Activated T-helper 17 cell treated with anti-CD3 and anti-CD28 coated beads, Interleukin-2, amount 50 U/mL, for 72 hours (primary cell): ENCODE measurements at regions not wholly inside any gene's neighbourhood (a gene's known extent, or its start where the extent isn't known, plus 50 kb on each side); places are given as distances from the start of the nearest gene placed in this dataset.

Experiments used
- ATAC-seq: fragments of 150-1000 bp; cut with Tn5 transposase; replicated peaks from 2 replicates; pipeline ENCODE4 v1.10.0; 2021; ENCODE audit warnings: mild to moderate bottlenecking, moderate library complexity
- H3K27ac Mint-ChIP-seq: one replicate; pipeline ENCODE4 v1.8.0; 2022; ENCODE audit warnings: mixed read lengths
- H3K27me3 Mint-ChIP-seq: one replicate; pipeline ENCODE4 v1.8.0; 2022; ENCODE audit warnings: mixed read lengths
- H3K36me3 Mint-ChIP-seq: one replicate; pipeline ENCODE4 v1.8.0; 2022; ENCODE audit warnings: low read depth, mild to moderate bottlenecking, mixed read lengths
- H3K4me1 Mint-ChIP-seq: one replicate; pipeline ENCODE4 v1.8.0; 2022; ENCODE audit warnings: mixed read lengths
- H3K4me3 Mint-ChIP-seq: one replicate; pipeline ENCODE4 v1.8.0; 2022; ENCODE audit warnings: mild to moderate bottlenecking, mixed read lengths
- H3K9me3 Mint-ChIP-seq: one replicate; pipeline ENCODE4 v1.8.0; 2022; ENCODE audit warnings: mixed read lengths

DNA sequence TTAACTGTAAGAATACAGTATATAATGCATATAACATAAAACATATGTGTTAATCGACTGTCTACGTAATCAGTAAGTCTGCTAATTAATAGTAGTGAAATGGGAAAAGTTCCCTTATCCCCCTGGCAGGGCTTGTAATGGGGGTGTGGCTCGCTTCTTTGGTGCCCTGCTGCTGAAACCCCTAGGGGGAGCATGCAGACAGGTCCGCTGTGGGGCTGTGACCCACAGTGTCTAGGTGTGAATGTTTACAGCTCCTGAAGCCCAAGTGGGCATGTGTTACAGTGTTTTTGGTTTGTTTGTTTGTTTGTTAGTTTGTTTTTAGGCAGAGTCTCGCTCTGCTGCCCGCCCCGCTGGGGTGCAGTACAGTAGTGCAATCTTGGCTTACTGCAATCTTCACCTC, 495.7 kb downstream of the SHISA9 start:
- Mint-ChIP-seq H3K27me3 (no peaks in the 10 kb centered on the region), H3K4me3 (no peak overlapping the region), H3K36me3 (no peaks in the 10 kb centered on the region), H3K27ac (no peak overlapping the region), H3K4me1 (no peaks in the 10 kb centered on the region), H3K9me3 (peaks cover 5% of the 10 kb centered on the region)
- ATAC-seq: no peak

DNA sequence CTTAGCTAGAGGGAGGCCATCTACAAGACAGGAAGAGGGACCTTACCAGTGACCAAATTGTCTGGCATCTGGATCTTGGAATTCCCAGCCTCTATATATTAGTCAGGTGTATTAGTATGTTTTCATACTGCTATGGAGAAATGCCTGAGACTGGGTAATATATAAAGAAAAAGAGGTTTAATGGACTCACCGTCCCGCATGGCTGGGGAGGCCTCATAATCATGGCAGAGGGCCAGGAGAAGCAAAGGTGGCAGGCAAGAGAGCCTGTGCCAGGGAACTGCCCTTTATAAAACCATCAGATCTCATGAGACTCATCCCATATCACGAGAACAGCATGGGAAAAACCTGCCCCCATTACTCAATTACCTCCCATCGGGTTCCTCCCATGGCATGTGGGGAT, 500.2 kb downstream of the SHISA9 start:
- Mint-ChIP-seq H3K4me1 (no peaks in the 10 kb centered on the region), H3K36me3 (no peaks in the 10 kb centered on the region), H3K9me3 (peaks cover 5% of the 10 kb centered on the region), H3K4me3 (no peak overlapping the region), H3K27me3 (no peaks in the 10 kb centered on the region), H3K27ac (no peak overlapping the region)
- ATAC-seq: no peak

DNA sequence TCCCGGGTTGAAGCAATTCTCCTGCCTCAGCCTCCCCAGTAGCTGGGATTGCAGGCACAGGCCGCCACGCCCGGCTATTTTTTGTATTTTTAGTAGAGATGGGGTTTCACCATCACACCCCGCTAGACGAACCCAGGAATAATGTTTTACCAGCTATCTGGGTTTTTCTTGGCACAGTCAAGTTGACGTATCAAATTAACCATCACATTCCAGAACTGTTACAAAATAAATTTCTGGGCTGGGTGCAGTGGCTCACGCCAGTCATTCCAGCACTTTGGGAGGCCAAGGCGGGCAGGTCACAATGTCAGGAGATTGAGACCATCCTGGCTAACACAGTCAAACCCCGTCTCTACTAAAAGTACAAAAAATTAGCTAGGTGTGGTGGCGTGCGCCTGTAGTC, 501.2 kb downstream of the SHISA9 start:
- Mint-ChIP-seq H3K27ac (no peak overlapping the region), H3K4me3 (no peak overlapping the region), H3K9me3 (peaks cover 5% of the 10 kb centered on the region), H3K4me1 (no peaks in the 10 kb centered on the region), H3K27me3 (no peaks in the 10 kb centered on the region), H3K36me3 (no peaks in the 10 kb centered on the region)
- no peak for ATAC-seq

- no peaks in the 10 kb centered on the region for H3K36me3 Mint-ChIP-seq
- peaks cover 5% of the 10 kb centered on the region for H3K9me3 Mint-ChIP-seq
- H3K27ac Mint-ChIP-seq: no peak overlapping the region
- no peaks in the 10 kb centered on the region for H3K27me3 Mint-ChIP-seq
- no peak for ATAC-seq
- no peaks in the 10 kb centered on the region for H3K4me1 Mint-ChIP-seq
- H3K4me3 Mint-ChIP-seq: no peak overlapping the region
Measured at GRCh38 chr16:13403326-13403725, 501.9 kb downstream of the SHISA9 start.

- no peak for ATAC-seq
- no peaks in the 10 kb centered on the region for H3K36me3 Mint-ChIP-seq
- H3K27me3 Mint-ChIP-seq: peaks cover 5% of the 10 kb centered on the region
- no peak overlapping the region for H3K4me3 Mint-ChIP-seq
- H3K4me1 Mint-ChIP-seq: no peaks in the 10 kb centered on the region
- H3K27ac Mint-ChIP-seq: no peak overlapping the region
- H3K9me3 Mint-ChIP-seq: no peaks in the 10 kb centered on the region
Measured at GRCh38 chr16:13414154-13414553, 505.8 kb upstream of the ERCC4 start.

GRCh38 chr16:13419589-13419988, 500.4 kb upstream of the ERCC4 start:
- Mint-ChIP-seq H3K4me3 (no peak overlapping the region), H3K27me3 (no peaks in the 10 kb centered on the region), H3K9me3 (peaks cover 5% of the 10 kb centered on the region), H3K36me3 (no peaks in the 10 kb centered on the region), H3K4me1 (no peaks in the 10 kb centered on the region), H3K27ac (no peak overlapping the region)
- no peak for ATAC-seq

DNA sequence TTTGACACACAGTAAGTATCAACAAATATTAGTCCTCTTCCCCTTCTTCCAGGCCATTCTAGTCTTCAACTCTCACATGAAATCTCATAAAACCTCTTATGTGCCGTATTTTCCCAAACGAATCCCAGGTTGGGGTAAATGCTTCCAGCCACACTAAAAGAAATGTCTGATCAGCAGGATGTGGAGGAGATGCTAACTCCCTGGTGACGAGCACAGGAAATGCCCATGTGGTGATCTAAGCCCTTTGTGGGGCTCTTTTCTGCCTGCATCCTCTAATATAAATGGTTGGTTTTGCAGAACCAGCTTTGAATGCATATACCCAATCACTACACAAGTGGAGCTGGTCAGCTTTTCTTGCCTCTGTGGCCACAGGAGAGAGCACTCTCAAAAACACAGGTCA, 498.2 kb upstream of the ERCC4 start:
- Mint-ChIP-seq H3K4me1 (no peaks in the 10 kb centered on the region), H3K27me3 (no peaks in the 10 kb centered on the region), H3K9me3 (peaks cover 5% of the 10 kb centered on the region), H3K4me3 (no peak overlapping the region), H3K27ac (no peak overlapping the region), H3K36me3 (no peaks in the 10 kb centered on the region)
- no peak for ATAC-seq

- H3K4me3 Mint-ChIP-seq: no peak overlapping the region
- H3K36me3 Mint-ChIP-seq: no peaks in the 10 kb centered on the region
- H3K27ac Mint-ChIP-seq: no peak overlapping the region
- no peaks in the 10 kb centered on the region for H3K4me1 Mint-ChIP-seq
- ATAC-seq: no peak
- no peaks in the 10 kb centered on the region for H3K27me3 Mint-ChIP-seq
- peaks cover 13% of the 10 kb centered on the region for H3K9me3 Mint-ChIP-seq
Measured at GRCh38 chr16:13425836-13426235, 494.1 kb upstream of the ERCC4 start.

GRCh38 chr16:13426269-13426668, 493.7 kb upstream of the ERCC4 start:
- Mint-ChIP-seq H3K36me3 (no peaks in the 10 kb centered on the region), H3K9me3 (peaks cover 13% of the 10 kb centered on the region), H3K4me3 (no peak overlapping the region), H3K27ac (no peak overlapping the region), H3K4me1 (no peaks in the 10 kb centered on the region), H3K27me3 (no peaks in the 10 kb centered on the region)
- no peak for ATAC-seq

GRCh38 chr16:13426736-13427135, 493.2 kb upstream of the ERCC4 start:
- ATAC-seq: no peak
- no peak overlapping the region for H3K4me3 Mint-ChIP-seq
- peaks cover 13% of the 10 kb centered on the region for H3K9me3 Mint-ChIP-seq
- H3K36me3 Mint-ChIP-seq: no peaks in the 10 kb centered on the region
- no peak overlapping the region for H3K27ac Mint-ChIP-seq
- no peaks in the 10 kb centered on the region for H3K27me3 Mint-ChIP-seq
- H3K4me1 Mint-ChIP-seq: no peaks in the 10 kb centered on the region

DNA sequence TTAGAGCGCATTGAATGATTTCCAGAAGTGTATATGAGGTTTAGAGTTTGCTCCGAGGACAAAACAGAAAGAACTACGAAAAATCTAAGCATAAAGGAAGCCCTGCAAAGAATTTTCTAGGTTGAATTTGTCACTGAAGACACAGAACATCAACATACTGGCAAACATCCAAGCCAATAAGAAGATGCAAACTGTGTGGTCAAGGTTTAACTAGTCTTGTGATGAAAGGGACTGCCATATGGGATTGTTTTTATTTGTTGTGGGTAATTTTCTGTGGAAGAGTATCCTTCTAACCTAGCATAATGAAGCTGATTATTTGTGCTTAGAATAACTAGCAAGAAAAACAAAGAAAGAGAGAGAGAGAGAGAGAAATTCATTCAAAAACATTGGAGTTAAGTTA, 492.0 kb upstream of the ERCC4 start:
- H3K27ac Mint-ChIP-seq: no peak overlapping the region

GRCh38 chr16:13429416-13429815, 490.5 kb upstream of the ERCC4 start:
- ATAC-seq: no peak
- Mint-ChIP-seq H3K4me3 (no peak overlapping the region), H3K9me3 (peaks cover 8% of the 10 kb centered on the region), H3K4me1 (no peaks in the 10 kb centered on the region), H3K36me3 (no peaks in the 10 kb centered on the region), H3K27me3 (no peaks in the 10 kb centered on the region), H3K27ac (no peak overlapping the region)

More for the DNA sequence above, 492.0 kb upstream of the ERCC4 start:
- H3K4me1 Mint-ChIP-seq: no peaks in the 10 kb centered on the region
- H3K9me3 Mint-ChIP-seq: peaks cover 13% of the 10 kb centered on the region
- H3K36me3 Mint-ChIP-seq: no peaks in the 10 kb centered on the region
- H3K27me3 Mint-ChIP-seq: no peaks in the 10 kb centered on the region
- H3K4me3 Mint-ChIP-seq: no peak overlapping the region
- no peak for ATAC-seq

GRCh38 chr16:13435415-13435814, 484.5 kb upstream of the ERCC4 start:
- Mint-ChIP-seq H3K9me3 (peaks cover 6% of the 10 kb centered on the region), H3K4me1 (no peaks in the 10 kb centered on the region), H3K4me3 (no peak overlapping the region), H3K27ac (no peak overlapping the region), H3K27me3 (no peaks in the 10 kb centered on the region), H3K36me3 (no peaks in the 10 kb centered on the region)
- no peak for ATAC-seq

DNA sequence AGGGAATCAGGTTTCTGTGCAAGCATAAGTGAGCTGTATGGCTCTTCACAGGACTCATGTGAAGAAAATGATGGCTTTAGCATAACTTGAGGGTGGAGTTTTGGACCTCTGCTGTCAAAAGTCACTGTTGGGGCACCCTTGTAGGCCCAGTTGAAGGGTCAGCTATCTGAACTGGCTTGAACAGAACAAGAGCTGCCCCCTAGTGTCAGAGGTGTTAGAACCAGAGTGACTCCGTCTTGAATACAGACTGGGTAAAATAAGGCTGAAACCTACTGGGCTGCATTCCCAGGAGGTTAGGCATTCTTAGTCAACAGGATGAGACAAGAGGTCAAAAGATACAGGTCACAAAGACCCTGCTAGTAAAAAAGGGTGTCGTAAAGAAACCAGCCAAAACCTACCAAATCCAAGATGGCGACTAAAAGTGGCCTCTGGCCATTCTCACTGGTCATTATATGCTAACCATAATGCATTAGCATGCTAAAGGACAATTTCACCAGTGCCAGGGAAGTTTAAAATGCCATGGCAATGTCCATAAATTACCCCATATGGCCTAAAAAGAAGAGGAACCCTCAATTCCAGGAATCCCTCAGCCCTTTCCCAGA, 484.0 kb upstream of the ERCC4 start:
- Mint-ChIP-seq H3K9me3 (peaks cover 6% of the 10 kb centered on the region), H3K27me3 (no peaks in the 10 kb centered on the region), H3K4me3 (no peak overlapping the region), H3K36me3 (no peaks in the 10 kb centered on the region), H3K27ac (no peak overlapping the region), H3K4me1 (no peaks in the 10 kb centered on the region)
- ATAC-seq: no peak

DNA sequence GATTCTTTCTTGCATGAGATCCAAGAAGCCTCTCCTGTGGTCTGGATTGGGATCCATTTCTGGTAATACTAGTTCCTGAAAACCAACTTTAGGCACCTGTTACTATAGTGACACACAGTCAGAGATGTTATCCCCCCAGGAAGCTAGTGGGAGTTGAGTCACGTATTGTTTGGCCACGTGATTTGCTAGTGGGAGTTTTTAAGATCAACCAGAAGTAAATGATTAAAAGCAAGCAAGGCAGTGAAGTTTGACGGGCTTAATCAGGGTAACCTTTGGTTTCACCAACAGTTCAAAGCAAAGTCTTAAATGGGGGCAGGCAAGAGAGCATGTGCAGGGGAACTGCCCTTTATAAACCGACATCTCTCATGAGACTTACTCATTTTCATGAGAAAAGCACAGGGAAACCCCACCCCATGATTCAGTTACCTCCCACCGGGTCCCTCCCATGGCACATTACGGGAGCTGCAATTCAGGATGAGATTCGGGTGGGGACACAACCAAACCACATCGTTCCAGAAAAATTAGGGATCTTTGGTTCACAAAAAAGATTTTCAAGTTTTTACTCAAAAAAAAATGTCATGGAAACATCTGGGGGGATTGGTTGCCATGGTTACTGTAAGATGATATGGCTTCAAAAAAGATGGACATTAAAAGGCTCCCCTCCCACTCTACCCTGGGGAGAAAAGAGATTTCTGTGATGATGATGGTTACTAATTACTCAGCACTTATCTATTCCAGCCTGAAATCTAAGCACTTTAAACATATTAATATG, 483.1 kb upstream of the ERCC4 start:
- peak; percentile 28 for ATAC-seq
- H3K27ac Mint-ChIP-seq: no peak overlapping the region
- H3K36me3 Mint-ChIP-seq: no peaks in the 10 kb centered on the region
- no peaks in the 10 kb centered on the region for H3K4me1 Mint-ChIP-seq
- peaks cover 6% of the 10 kb centered on the region for H3K9me3 Mint-ChIP-seq
- H3K4me3 Mint-ChIP-seq: no peak overlapping the region
- H3K27me3 Mint-ChIP-seq: no peaks in the 10 kb centered on the region
